ENCODE measurements at regions not wholly inside any gene's neighbourhood (a gene's known extent, or its start where the extent isn't known, plus 50 kb on each side); places are given as distances from the start of the nearest gene placed in this dataset.

- TF ChIP-seq ZNF280B (CRISPR knock-in tag; IDR thresholded peaks at IDR 0.05) = no peak
- no peak for TF ChIP-seq ZNF197 (CRISPR knock-in tag; IDR thresholded peaks at IDR 0.05; ENCODE audit: low read depth)
- no peak for TF ChIP-seq HDAC2 (IDR thresholded peaks at IDR 0.05)
- no peak for TF ChIP-seq ZNF785 (CRISPR knock-in tag; IDR thresholded peaks at IDR 0.05)
- H3K36me3 ChIP-seq (ENCODE audit: control insufficient read depth, insufficient read depth, low read length) = no peaks in the 10 kb centered on the region
- H3K27me3 ChIP-seq (ENCODE audit: control insufficient read depth in 2 of 2, insufficient read depth in 2 of 2, low read length in 2 of 2) = no peaks in the 10 kb centered on the region
- WGBS (ENCODE audit: insufficient coverage, low coverage, missing lambda C conversion rate) = 0% methylated on average over 3 of the region's 3 CpGs
- ChIA-PET CTCF (ENCODE audit: low intra/inter-chr PET ratio) (no interaction called here), POLR2A (interaction anchor here (0.6 kb wide), 1 partner anchor 130 kb away, joined by 4 read pairs; no protein-coding TSS in a partner anchor)
- H3K79me2 ChIP-seq (ENCODE audit: control insufficient read depth, insufficient read depth, low read length) = no peaks in the 10 kb centered on the region
- no peaks in the 10 kb centered on the region for H4K20me1 ChIP-seq (replicated peaks; ENCODE audit: control insufficient read depth, insufficient read depth, low read length)
- H3K4me3 ChIP-seq = no peak overlapping the region
- H2AFZ ChIP-seq (ENCODE audit: low read depth, low read length) = no peak overlapping the region
- intact Hi-C loops (cut with micrococcal nuclease) = no loop called here
- no peak overlapping the region for H3K4me2 ChIP-seq (ENCODE audit: insufficient read depth, low read length)
- FAIRE-seq (no peak), DNase-seq (ENCODE audit: extremely low read depth in 1 of 4, low spot score in 3 of 4) (no peak), ATAC-seq (no peak)
- in situ Hi-C loops (cut with MboI) = no loop called here
- H3K9me1 ChIP-seq (ENCODE audit: control insufficient read depth, insufficient read depth, low read length) = no peaks in the 10 kb centered on the region
- no peak overlapping the region for H3K9ac ChIP-seq (ENCODE audit: insufficient read depth in 1 of 2, low read depth in 2 of 2, low read length in 2 of 2)
- no peaks in the 10 kb centered on the region for H3K9me3 ChIP-seq (replicated peaks; ENCODE audit: control insufficient read depth, insufficient read depth, low read depth, low read length)
- no peak overlapping the region for H3K27ac ChIP-seq (ENCODE audit: extremely low read depth, low read depth, low read length)
- BruUV-seq (replicated peaks) = no TSS peak
- H3K4me1 ChIP-seq (replicated peaks in 1 of 2; ENCODE audit: control insufficient read depth in 2 of 2, insufficient read depth in 2 of 2, low read length in 2 of 2) = no peaks in the 10 kb centered on the region
These were observed 962.1 kb downstream of the KCNMA1 start for GRCh38 chr10:76675561-76675950.

All from K562 (cell line).